GM23338 (cell line): ENCODE measurements at regions not wholly inside any gene's neighbourhood (a gene's known extent, or its start where the extent isn't known, plus 50 kb on each side); places are given as distances from the start of the nearest gene placed in this dataset.
A peak's percentile ranks its signal among the peaks of the same experiment; 100 is the strongest.

ENCODE experiments used
- ATAC-seq: fragments of 200-7000 bp; cut with Tn5 transposase; 3 replicates; pipeline ENCODE4 v1.9.1; 2020
- DNase-seq: peaks from one replicate; pipeline ENCODE4 v3.0.0-alpha.2; 2015; ENCODE audit warnings: low spot score
- H2AFZ ChIP-seq: fragments of 200-600 bp; sonication (generic); 2 replicates; pipeline ENCODE4 v1.8.0; 2016; ENCODE audit warnings: antibody characterized with exemption, mild to moderate bottlenecking, moderate library complexity
- H3F3A ChIP-seq: fragments of 200-600 bp; sonication (generic); replicated peaks from 2 replicates; pipeline ENCODE4 v1.8.0; 2017; ENCODE audit warnings: antibody characterized with exemption, mixed run types, low read depth
- H3K27ac ChIP-seq: fragments of 200-600 bp; sonication (generic); 2 replicates; pipeline ENCODE4 v1.6.1; 2016; ENCODE audit warnings: low read depth
- H3K27me3 ChIP-seq: fragments of 200-600 bp; sonication (generic); 2 replicates; pipeline ENCODE4 v1.8.0; 2016; ENCODE audit warnings: mild to moderate bottlenecking, mixed run types, moderate library complexity; ENCODE audit not compliant: insufficient read depth
- H3K36me3 ChIP-seq: fragments of 200-600 bp; sonication (generic); 2 replicates; pipeline ENCODE4 v1.8.0; 2016; ENCODE audit warnings: mild to moderate bottlenecking; ENCODE audit not compliant: insufficient read depth
- H3K4me1 ChIP-seq: fragments of 200-600 bp; sonication (generic); 2 replicates; pipeline ENCODE4 v1.8.0; 2016; ENCODE audit warnings: mild to moderate bottlenecking, moderate library complexity; ENCODE audit not compliant: insufficient read depth
- H3K4me2 ChIP-seq: fragments of 200-600 bp; sonication (generic); 2 replicates; pipeline ENCODE4 v1.7.1; 2017; ENCODE audit warnings: mixed run types
- H3K4me3 ChIP-seq: fragments of 200-600 bp; sonication (generic); 2 replicates; pipeline ENCODE4 v1.6.1; 2016; ENCODE audit warnings: mixed run types
- H3K79me2 ChIP-seq: fragments of 200-600 bp; sonication (generic); replicated peaks from 2 replicates; pipeline ENCODE4 v1.8.0; 2017; ENCODE audit warnings: mild to moderate bottlenecking; ENCODE audit not compliant: insufficient read depth
- H3K9me2 ChIP-seq: fragments of 200-600 bp; sonication (generic); 2 replicates; pipeline ENCODE4 v1.8.0; 2017; ENCODE audit not compliant: insufficient read depth
- H4K20me1 ChIP-seq: fragments of 200-600 bp; sonication (generic); replicated peaks from 2 replicates; pipeline ENCODE4 v1.8.0; 2017; ENCODE audit warnings: mild to moderate bottlenecking; ENCODE audit not compliant: insufficient read depth
- H3K27ac Mint-ChIP-seq: 2 replicates; pipeline ENCODE4 v1.8.0; 2020; ENCODE audit warnings: inconsistent platforms, mild to moderate bottlenecking, moderate library complexity, mixed read lengths
- H3K27me3 Mint-ChIP-seq: 3 replicates; pipeline ENCODE4 v1.8.0; 2022; ENCODE audit warnings: low read depth, mild to moderate bottlenecking, moderate library complexity, mixed read lengths, inconsistent platforms; ENCODE audit not compliant: insufficient read depth, poor library complexity
- H3K36me3 Mint-ChIP-seq: 3 replicates; pipeline ENCODE4 v1.8.0; 2021; ENCODE audit warnings: low read depth, mild to moderate bottlenecking, inconsistent platforms, moderate library complexity, mixed read lengths
- H3K4me1 Mint-ChIP-seq: 3 replicates; pipeline ENCODE4 v1.8.0; 2020; ENCODE audit warnings: mild to moderate bottlenecking, inconsistent platforms, mixed read lengths
- H3K4me3 Mint-ChIP-seq: 3 replicates; pipeline ENCODE4 v1.8.0; 2021; ENCODE audit warnings: moderate library complexity, mild to moderate bottlenecking, inconsistent platforms, mixed read lengths
- H3K9me3 Mint-ChIP-seq: 3 replicates; pipeline ENCODE4 v1.8.0; 2020; ENCODE audit warnings: moderate library complexity, mild to moderate bottlenecking, inconsistent platforms, mixed read lengths
- CREB1 ChIP-seq: fragments of 250-450 bp; sonication (Bioruptor Pico); IDR thresholded peaks from 2 replicates; pipeline ENCODE4 v1.5.0; 2020; ENCODE audit warnings: low read depth, mild to moderate bottlenecking, moderate library complexity
- EZH2 ChIP-seq: fragments of 200-600 bp; sonication (generic); IDR thresholded peaks from one replicate; pipeline ENCODE4 v1.8.0; 2017; ENCODE audit warnings: antibody characterized with exemption, mild to moderate bottlenecking, low read depth; ENCODE audit not compliant: unreplicated experiment
- EZH2phosphoT487 ChIP-seq: fragments of 200-600 bp; sonication (generic); IDR thresholded peaks from one replicate; pipeline ENCODE4 v1.8.1; 2018; ENCODE audit warnings: antibody characterized with exemption; ENCODE audit not compliant: unreplicated experiment
- JUNB ChIP-seq: IDR thresholded peaks from one replicate; pipeline ENCODE4 v1.6.1; 2016; ENCODE audit warnings: antibody characterized with exemption; ENCODE audit not compliant: unreplicated experiment
- NANOG ChIP-seq: IDR thresholded peaks from 2 replicates; pipeline ENCODE4 v1.6.1; 2016; ENCODE audit warnings: antibody characterized with exemption, borderline replicate concordance
- POLR2AphosphoS5 ChIP-seq: IDR thresholded peaks from 2 replicates; pipeline ENCODE4 v1.6.1; 2016; ENCODE audit warnings: antibody characterized with exemption, low read depth
- STAT1 ChIP-seq: IDR thresholded peaks from one replicate; pipeline ENCODE4 v1.6.1; 2016; ENCODE audit warnings: antibody characterized with exemption; ENCODE audit not compliant: unreplicated experiment
- ZNF114 ChIP-seq: fragments of 250-450 bp; sonication (Bioruptor Pico); IDR thresholded peaks from 2 replicates; pipeline ENCODE4 v1.5.0; 2020; ENCODE audit warnings: mild to moderate bottlenecking, moderate library complexity
- ZNF331 ChIP-seq: fragments of 250-450 bp; sonication (Bioruptor Pico); IDR thresholded peaks from 2 replicates; pipeline ENCODE4 v1.5.0; 2020; ENCODE audit warnings: low read depth, mild to moderate bottlenecking, moderate library complexity
- ZNF462 ChIP-seq: fragments of 250-450 bp; sonication (Bioruptor Pico); IDR thresholded peaks from 2 replicates; pipeline ENCODE4 v1.5.0; 2020; ENCODE audit warnings: mild to moderate bottlenecking, moderate library complexity
- TF ChIP-seq, protein P1 (sequence below): IDR thresholded peaks from 2 replicates; pipeline ENCODE4 v1.6.1; 2016; ENCODE audit warnings: antibody characterized with exemption
- TF ChIP-seq, protein P2 (sequence below), 2 experiments: fragments of 200-600 bp in 1 of 2; sonication (generic) in 1 of 2; conservative IDR thresholded peaks; 2 replicates each; pipeline versions ENCODE4 v1.5.1 to v1.6.1; 2016 to 2017; ENCODE audit warnings: antibody characterized with exemption in 2 of 2, low read depth in 2 of 2, mild to moderate bottlenecking in 2 of 2, moderate library complexity in 1 of 2
- TF ChIP-seq, protein P3 (sequence below): IDR thresholded peaks from one replicate; pipeline ENCODE4 v1.6.1; 2018; ENCODE audit warnings: antibody characterized with exemption; ENCODE audit not compliant: unreplicated experiment

- TF ChIP-seq ZNF462 (no peak), NANOG (no peak), EZH2 (no peak), POLR2AphosphoS5 (no peak), CREB1 (CRISPR knock-in tag) (no peak), JUNB (no peak)
These were observed 172.1 kb downstream of the USP12 start (continued) for GRCh38 chr13:26999499-26999898.

DNA sequence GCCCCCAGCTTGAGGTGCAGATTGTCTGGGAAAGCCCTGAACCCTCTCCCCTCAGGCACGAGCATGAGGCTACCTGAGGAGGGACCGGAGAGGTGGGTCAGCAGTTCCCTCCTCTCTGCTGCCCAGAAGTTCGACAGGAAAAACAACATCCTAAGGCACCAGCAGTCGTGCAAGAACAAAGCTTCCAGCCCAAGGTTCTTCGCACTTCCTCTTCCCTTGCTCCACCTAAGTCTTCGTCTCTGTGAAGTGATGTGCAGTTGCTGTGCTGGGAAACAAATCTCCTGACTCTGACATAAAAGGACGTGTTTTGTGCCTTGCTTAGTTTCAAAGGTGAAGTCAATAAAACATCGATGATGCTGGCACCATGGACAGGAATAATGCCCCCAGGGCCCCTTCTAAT, 173.3 kb downstream of the USP12 start:
- Mint-ChIP-seq H3K4me3 (no peak overlapping the region), H3K27me3 (no peaks in the 10 kb centered on the region), H3K4me1 (no peaks in the 10 kb centered on the region), H3K27ac (no peak overlapping the region), H3K36me3 (no peaks in the 10 kb centered on the region), H3K9me3 (no peaks in the 10 kb centered on the region)
- Histone ChIP-seq H3K27ac (no peak overlapping the region), H3K9me2 (peaks cover 4% of the 10 kb centered on the region), H3K4me2 (no peak overlapping the region), H2AFZ (peak overlapping the region; percentile 87), H3K79me2 (no peaks in the 10 kb centered on the region), H3K4me3 (no peak overlapping the region), H3K36me3 (no peaks in the 10 kb centered on the region), H4K20me1 (no peaks in the 10 kb centered on the region), H3K4me1 (no peaks in the 10 kb centered on the region), H3K27me3 (no peaks in the 10 kb centered on the region), H3F3A (no peaks in the 10 kb centered on the region)
- DNase-seq (no peak), ATAC-seq (no peak)
- TF ChIP-seq CREB1 (CRISPR knock-in tag) (no peak), EZH2phosphoT487 (no peak), STAT1 (no peak), NANOG (no peak), ZNF331 (CRISPR knock-in tag) (no peak), EZH2 (no peak), POLR2AphosphoS5 (no peak), ZNF114 (CRISPR knock-in tag) (no peak), JUNB (no peak)
- TF ChIP-seq, protein P1, sequence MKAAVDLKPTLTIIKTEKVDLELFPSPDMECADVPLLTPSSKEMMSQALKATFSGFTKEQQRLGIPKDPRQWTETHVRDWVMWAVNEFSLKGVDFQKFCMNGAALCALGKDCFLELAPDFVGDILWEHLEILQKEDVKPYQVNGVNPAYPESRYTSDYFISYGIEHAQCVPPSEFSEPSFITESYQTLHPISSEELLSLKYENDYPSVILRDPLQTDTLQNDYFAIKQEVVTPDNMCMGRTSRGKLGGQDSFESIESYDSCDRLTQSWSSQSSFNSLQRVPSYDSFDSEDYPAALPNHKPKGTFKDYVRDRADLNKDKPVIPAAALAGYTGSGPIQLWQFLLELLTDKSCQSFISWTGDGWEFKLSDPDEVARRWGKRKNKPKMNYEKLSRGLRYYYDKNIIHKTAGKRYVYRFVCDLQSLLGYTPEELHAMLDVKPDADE: no peak
- TF ChIP-seq, protein P2, sequence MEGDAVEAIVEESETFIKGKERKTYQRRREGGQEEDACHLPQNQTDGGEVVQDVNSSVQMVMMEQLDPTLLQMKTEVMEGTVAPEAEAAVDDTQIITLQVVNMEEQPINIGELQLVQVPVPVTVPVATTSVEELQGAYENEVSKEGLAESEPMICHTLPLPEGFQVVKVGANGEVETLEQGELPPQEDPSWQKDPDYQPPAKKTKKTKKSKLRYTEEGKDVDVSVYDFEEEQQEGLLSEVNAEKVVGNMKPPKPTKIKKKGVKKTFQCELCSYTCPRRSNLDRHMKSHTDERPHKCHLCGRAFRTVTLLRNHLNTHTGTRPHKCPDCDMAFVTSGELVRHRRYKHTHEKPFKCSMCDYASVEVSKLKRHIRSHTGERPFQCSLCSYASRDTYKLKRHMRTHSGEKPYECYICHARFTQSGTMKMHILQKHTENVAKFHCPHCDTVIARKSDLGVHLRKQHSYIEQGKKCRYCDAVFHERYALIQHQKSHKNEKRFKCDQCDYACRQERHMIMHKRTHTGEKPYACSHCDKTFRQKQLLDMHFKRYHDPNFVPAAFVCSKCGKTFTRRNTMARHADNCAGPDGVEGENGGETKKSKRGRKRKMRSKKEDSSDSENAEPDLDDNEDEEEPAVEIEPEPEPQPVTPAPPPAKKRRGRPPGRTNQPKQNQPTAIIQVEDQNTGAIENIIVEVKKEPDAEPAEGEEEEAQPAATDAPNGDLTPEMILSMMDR (conservative IDR thresholded peaks at IDR 0.05; ENCODE audit: low read depth in 2 of 2): no peak
- TF ChIP-seq, protein P3, sequence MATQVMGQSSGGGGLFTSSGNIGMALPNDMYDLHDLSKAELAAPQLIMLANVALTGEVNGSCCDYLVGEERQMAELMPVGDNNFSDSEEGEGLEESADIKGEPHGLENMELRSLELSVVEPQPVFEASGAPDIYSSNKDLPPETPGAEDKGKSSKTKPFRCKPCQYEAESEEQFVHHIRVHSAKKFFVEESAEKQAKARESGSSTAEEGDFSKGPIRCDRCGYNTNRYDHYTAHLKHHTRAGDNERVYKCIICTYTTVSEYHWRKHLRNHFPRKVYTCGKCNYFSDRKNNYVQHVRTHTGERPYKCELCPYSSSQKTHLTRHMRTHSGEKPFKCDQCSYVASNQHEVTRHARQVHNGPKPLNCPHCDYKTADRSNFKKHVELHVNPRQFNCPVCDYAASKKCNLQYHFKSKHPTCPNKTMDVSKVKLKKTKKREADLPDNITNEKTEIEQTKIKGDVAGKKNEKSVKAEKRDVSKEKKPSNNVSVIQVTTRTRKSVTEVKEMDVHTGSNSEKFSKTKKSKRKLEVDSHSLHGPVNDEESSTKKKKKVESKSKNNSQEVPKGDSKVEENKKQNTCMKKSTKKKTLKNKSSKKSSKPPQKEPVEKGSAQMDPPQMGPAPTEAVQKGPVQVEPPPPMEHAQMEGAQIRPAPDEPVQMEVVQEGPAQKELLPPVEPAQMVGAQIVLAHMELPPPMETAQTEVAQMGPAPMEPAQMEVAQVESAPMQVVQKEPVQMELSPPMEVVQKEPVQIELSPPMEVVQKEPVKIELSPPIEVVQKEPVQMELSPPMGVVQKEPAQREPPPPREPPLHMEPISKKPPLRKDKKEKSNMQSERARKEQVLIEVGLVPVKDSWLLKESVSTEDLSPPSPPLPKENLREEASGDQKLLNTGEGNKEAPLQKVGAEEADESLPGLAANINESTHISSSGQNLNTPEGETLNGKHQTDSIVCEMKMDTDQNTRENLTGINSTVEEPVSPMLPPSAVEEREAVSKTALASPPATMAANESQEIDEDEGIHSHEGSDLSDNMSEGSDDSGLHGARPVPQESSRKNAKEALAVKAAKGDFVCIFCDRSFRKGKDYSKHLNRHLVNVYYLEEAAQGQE: no peak
